MV-4-11 (cell line): ENCODE measurements at regions not wholly inside any gene's neighbourhood (a gene's known extent, or its start where the extent isn't known, plus 50 kb on each side); places are given as distances from the start of the nearest gene placed in this dataset.

Experiments
- DNase-seq: peaks from one replicate; lab custom pipeline; 2025; lab: John Stamatoyannopoulos, UW

- no peak for DNase-seq
These were observed 411.0 kb upstream of the NR2F2 start for GRCh38 chr15:95919460-95919859.

DNA sequence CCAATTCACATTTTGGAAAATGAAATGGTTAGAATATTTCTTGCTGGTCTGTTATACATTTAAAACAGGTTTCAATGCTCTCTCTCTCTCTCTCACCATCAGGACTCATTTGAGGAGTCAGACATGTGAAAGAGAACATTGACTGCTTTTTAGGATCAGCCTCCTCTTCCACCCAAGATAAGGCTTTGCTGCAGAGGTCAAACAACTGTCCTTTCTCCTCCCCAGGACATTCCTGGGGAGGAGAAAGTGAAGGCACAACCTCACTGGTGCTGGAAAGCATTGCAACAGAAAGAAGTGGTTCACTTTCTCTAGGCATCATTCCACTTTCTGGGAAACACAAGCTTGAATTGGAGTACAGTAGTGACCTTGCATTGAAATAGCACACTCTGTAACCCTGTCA lies 409.1 kb upstream of the NR2F2 start:
- DNase-seq = no peak

- no peak for DNase-seq
These were observed 408.1 kb upstream of the NR2F2 start for GRCh38 chr15:95922431-95922830.

- DNase-seq = no peak
These were observed 406.7 kb upstream of the NR2F2 start for GRCh38 chr15:95923792-95924191.

GRCh38 chr15:95928822-95929221 lies 401.7 kb upstream of the NR2F2 start:
- DNase-seq = no peak

DNA sequence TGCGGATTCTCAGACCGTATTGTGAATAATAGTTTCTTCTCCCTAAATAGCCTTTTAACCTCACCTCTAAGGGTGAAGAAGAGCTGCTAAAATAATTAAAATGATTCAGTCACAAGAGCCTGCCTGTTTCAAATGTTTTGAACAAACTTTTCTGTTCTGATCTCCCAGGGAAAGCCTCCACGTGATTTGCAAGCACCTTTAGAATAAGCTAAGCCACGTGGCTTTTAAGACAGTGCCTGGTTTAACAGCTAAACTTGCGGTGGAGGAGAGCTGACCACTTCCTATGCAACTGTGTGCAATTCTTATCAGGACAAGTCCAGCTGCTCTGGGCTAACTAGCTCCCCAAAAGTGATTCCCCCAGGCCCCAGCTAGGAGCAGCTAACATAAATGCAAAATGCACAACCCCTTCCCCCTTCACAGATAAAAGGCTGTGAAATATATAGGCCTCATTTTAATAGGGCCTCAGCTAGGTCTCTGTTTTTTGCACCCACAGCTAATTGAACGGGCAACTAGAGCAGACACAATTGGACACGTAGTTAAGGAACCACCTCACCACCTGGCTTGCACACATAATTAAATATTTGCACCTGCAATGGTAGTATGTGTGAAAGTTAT lies 401.2 kb upstream of the NR2F2 start:
- peak; percentile 95 for DNase-seq

DNA sequence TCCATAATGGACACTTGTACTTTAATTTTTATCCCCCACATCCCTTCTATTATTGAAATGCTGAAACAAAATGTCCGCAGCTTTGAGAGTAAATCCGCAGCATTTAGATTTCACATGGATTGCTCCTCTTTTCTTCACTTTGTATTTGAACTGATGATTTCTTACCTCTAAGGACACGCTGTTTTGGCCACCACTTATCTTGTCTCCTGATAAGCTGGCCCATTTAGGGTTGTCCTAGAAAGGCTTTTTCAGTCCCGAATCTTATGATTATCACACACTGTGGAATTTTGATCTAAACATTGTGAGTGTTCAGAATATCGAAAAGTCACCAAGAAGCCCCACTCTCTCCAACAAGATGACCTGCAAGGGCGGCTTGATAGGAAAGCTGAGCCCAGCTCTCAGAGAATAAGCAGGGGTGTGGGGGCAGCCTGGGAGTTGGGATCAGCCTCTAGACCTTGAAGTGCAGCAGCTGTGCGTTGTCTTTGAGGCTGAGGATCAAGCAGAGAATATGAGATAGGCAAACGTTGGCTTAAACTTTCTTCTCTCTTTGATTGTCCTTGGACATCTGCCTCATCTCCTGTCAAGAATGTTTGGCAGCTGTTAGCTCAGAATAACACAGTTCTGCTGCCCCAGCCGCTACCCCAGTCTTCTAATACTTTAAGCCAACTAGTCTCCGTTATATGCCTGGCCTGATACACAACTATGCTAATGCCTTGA lies 399.7 kb upstream of the NR2F2 start:
- DNase-seq = no peak

- DNase-seq = no peak
These were observed 398.9 kb upstream of the NR2F2 start for GRCh38 chr15:95931619-95932018.

GRCh38 chr15:95932141-95932540 lies 398.4 kb upstream of the NR2F2 start:
- DNase-seq = no peak

DNA sequence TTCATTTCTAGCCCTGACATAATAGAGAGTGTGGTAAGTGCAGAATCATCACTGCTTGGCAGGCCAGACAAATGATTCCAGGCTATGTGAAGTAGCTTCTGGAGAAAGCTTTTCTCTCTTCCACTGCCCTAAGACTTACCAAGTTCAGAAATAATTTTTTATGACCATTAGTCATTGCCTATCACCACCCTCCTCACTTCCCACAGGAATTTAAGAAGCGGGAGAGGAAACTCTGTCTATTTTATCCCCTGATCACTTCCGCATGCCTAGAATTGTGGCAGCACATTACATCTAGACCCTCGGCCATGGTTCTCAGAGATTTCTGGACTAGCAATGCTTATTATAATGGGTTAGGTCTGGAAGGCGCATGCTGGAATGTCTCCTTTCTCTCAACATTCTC lies 397.8 kb upstream of the NR2F2 start:
- DNase-seq = no peak

- DNase-seq = no peak
These were observed 394.6 kb upstream of the NR2F2 start for GRCh38 chr15:95935852-95936251.

GRCh38 chr15:95937128-95937528 lies 393.4 kb upstream of the NR2F2 start:
- DNase-seq = peak; percentile 90

DNA sequence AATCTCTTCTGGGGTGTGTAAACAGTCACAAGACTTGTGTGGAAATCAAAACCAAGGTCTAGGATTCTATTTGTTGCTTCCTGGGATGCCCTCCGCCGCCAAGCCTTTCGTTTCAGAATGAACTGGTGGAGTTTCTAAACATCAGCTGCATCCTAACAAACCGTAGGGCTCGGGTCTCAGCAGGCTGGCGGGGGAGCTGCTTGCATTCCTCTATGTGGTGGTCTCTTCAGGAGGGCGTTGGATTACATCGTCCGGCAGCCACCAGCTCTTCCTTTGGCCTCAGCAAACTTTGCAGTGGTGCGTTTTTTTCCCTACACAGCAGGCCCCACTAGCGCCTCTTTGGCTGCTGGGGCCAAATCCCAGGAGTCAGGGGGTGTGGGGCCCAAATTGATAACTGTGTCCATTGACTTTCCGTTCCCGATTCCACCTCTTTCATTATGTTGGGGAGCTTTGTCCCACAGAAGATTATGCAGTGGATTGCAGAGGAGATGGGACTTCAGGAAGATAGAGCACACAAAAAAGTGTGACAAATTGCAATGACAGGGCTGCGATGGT lies 390.0 kb upstream of the NR2F2 start:
- DNase-seq = no peak

DNA sequence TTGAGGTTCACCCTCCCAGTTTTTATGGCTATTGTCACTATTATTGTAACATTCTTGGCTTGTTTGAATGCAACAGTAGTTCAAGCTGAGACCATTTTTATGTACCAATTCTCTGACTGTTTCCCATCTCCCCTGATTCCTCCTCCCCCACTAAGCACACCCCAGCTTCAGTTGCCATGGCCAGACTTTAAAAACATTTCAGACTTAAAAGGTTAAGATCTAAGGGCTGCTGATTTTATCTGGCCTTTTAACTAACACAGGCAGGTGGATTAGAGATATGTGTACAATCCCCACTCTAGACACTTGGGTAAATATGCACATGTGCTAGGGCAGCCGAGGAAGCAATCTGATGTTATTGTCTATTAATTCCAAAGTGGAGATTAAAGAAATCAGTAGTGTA lies 386.3 kb upstream of the NR2F2 start:
- DNase-seq = no peak

DNA sequence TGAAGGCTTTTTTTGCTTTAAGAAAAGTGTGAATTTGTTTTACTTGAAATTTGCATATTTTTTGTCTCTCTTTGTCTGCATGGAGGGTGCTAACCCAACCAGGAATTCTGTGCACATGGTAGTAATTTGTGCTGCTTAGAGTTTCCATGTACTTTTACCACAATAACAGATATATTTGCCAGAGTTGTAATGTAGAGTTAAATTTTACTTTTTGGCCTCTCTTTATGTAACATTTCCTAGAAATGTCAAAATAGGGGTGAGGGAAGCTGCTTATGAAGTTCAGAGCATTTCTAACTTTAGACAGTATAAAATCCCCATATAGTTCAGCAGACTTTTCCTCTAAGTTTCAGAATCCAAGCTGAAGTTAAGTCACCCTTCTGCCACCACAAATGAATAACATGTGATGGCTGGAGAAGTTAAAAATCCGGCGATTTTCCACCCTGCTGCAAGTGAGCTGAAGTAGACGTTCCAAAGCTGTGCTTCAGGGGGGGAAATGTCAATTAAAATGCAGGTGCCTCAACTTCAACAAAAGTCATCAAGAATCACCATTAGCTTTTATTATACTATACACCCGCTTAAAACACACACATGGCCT lies 385.7 kb upstream of the NR2F2 start:
- DNase-seq = no peak

- DNase-seq = no peak
These were observed 384.3 kb upstream of the NR2F2 start for GRCh38 chr15:95946241-95946640.

DNA sequence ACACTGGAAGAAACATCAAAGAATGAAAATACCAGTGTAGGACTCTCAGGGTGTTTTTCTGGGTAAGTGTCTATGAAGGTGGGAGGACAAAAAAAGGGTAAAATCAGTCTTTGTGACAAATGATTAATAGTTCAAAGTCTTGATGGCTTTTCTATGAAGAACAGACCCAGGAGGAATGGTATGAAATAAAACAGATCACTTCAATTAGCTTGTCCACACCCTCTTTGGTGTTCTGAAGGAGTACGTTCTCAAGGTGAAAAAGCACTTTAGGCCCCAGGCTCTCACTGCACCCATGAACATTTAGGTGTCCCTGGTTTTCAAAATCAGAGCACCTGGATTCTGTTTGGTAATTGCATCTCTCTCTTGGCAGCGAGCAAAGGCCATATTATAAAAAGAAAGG lies 383.6 kb upstream of the NR2F2 start:
- DNase-seq = no peak

- DNase-seq = no peak
These were observed 382.1 kb upstream of the NR2F2 start for GRCh38 chr15:95948411-95948810.

GRCh38 chr15:95953032-95953431 lies 377.5 kb upstream of the NR2F2 start:
- DNase-seq = no peak

GRCh38 chr15:95957861-95958260 lies 372.6 kb upstream of the NR2F2 start:
- DNase-seq = no peak

GRCh38 chr15:95958382-95958781 lies 372.1 kb upstream of the NR2F2 start:
- DNase-seq = no peak

DNA sequence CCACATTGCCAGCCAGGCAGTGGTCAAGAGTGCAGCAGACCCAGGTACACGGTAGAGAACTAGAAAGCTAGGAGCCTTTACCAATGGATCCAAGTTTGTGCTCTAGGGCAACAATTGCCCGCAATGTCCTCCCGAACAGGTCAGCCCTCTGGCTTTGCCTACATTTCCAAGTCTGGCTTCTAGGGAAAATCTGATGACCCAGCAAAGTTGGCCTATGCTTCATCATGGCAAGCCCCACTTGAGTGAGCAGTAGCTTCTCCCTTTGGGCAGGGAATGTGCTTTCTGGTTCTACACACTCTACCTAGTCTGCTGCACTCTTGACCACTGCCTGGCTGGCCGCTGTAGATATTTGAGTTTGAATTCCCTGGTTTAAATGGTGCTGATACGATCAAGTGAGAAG lies 361.6 kb upstream of the NR2F2 start:
- no peak for DNase-seq

DNA sequence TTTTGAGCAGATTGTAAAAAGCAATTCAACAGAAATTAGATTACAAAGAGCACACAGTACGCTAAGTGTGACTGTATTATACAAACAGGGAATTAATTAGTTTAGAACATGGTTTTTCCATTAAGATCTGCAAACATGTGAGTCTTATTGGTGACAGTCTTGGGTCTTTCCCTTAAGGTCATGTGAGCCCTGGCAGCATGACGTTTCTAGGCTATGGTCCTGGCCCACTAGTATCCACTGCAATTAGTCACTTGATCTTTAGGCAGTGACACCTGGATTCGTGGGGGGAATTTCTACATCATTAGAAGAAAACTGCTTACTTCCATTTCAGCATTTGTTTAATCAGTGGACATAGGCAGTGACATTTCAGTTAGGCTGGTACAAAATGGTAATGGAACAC lies 360.2 kb upstream of the NR2F2 start:
- DNase-seq = no peak
